BE2C (cell line): ENCODE measurements at regions not wholly inside any gene's neighbourhood (a gene's known extent, or its start where the extent isn't known, plus 50 kb on each side); places are given as distances from the start of the nearest gene placed in this dataset.

Experiments used
- DNase-seq: peaks from one replicate; pipeline ENCODE4 v3.0.0-alpha.2; 2020
- H3K27me3 ChIP-seq: fragments of 250-450 bp; sonication (Bioruptor Pico); 2 replicates; pipeline ENCODE4 v1.5.1; 2020; ENCODE audit warnings: mild to moderate bottlenecking
- H3K36me3 ChIP-seq: fragments of 250-450 bp; sonication (Bioruptor Pico); 2 replicates; pipeline ENCODE4 v1.5.1; 2020; ENCODE audit warnings: mild to moderate bottlenecking
- H3K4me1 ChIP-seq: fragments of 250-450 bp; sonication (Bioruptor Pico); 2 replicates; pipeline ENCODE4 v1.5.1; 2020
- H3K4me3 ChIP-seq: 2 replicates; pipeline ENCODE4 v1.5.1; 2011; ENCODE audit warnings: low read depth, low read length
- H3K9me3 ChIP-seq: fragments of 250-450 bp; sonication (Bioruptor Pico); 2 replicates; pipeline ENCODE4 v1.5.1; 2020
- TF ChIP-seq, protein P1 (sequence below): IDR thresholded peaks from 2 replicates; pipeline ENCODE4 v1.5.1; 2012; ENCODE audit warnings: mild to moderate bottlenecking, low read depth, low read length

DNA sequence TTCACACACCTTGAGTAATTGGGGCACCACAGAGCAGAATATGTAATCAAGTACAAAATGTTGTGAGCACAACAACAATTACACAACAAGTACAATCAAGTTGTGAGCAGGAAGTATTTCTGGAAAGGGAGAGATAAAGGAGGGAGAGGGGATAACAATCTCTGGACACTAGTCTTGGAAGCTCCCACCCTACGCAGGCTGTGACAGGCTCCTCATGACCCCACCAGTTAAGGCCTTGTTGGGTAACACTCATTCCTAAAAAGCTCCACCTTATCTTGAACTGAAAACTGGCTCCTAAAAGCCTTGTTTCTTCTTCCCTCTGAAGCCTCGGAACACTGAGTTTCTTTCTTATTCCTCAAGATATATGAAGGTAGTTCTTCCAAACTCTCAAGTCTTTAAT, 806.0 kb downstream of the UQCRFS1 start:
- Histone ChIP-seq H3K4me3 (no peak overlapping the region), H3K9me3 (no peaks in the 10 kb centered on the region), H3K27me3 (no peaks in the 10 kb centered on the region), H3K4me1 (no peaks in the 10 kb centered on the region), H3K36me3 (no peaks in the 10 kb centered on the region)
- no peak for DNase-seq
- TF ChIP-seq, protein P1, sequence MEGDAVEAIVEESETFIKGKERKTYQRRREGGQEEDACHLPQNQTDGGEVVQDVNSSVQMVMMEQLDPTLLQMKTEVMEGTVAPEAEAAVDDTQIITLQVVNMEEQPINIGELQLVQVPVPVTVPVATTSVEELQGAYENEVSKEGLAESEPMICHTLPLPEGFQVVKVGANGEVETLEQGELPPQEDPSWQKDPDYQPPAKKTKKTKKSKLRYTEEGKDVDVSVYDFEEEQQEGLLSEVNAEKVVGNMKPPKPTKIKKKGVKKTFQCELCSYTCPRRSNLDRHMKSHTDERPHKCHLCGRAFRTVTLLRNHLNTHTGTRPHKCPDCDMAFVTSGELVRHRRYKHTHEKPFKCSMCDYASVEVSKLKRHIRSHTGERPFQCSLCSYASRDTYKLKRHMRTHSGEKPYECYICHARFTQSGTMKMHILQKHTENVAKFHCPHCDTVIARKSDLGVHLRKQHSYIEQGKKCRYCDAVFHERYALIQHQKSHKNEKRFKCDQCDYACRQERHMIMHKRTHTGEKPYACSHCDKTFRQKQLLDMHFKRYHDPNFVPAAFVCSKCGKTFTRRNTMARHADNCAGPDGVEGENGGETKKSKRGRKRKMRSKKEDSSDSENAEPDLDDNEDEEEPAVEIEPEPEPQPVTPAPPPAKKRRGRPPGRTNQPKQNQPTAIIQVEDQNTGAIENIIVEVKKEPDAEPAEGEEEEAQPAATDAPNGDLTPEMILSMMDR: no peak

DNA sequence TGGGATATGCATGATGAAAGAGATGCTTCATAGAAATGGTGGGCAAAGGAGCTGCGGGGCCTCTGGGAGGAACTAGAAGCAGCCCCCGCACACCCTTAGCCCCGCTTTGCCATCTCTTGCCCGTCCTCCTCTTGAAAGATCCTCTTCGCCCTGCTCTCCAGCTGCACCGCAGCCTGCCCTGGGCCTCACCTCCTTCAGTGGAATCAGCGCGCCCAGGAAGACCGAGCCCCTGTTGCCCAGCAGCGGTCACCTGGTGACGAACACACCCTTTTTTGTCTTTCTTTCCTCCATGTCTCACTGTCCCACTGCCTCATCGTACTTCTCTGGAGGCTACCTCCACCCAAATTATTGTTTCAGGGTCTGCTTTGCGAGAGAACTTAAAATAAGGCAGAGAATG, 807.6 kb downstream of the UQCRFS1 start:
- Histone ChIP-seq H3K4me1 (no peaks in the 10 kb centered on the region), H3K36me3 (no peaks in the 10 kb centered on the region), H3K9me3 (no peaks in the 10 kb centered on the region), H3K4me3 (no peak overlapping the region), H3K27me3 (no peaks in the 10 kb centered on the region)
- TF ChIP-seq, protein P1: no peak
- no peak for DNase-seq

DNA sequence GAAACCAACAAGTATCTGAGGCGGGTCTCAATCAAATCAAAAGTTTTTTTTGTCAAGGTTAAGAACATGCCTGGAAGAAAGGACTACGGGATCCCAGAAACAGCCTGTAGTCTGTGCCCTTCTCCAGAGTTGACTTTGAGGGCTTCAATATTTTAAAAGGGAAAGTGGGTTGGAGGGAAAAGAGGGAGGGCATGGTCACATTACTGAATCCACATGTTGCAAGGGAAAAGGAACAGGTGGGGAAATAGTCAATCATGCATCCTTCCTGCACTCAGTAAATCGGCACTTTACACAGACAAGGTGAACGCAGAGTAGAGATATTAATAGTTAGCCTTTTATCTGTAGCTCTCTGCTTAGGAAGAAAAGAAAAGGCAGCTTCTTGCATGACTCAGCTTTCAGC, 808.5 kb downstream of the UQCRFS1 start:
- no peaks in the 10 kb centered on the region for H3K4me1 ChIP-seq
- no peak for DNase-seq
- TF ChIP-seq, protein P1: no peak
- H3K27me3 ChIP-seq: no peaks in the 10 kb centered on the region
- no peaks in the 10 kb centered on the region for H3K36me3 ChIP-seq
- no peak overlapping the region for H3K4me3 ChIP-seq
- no peaks in the 10 kb centered on the region for H3K9me3 ChIP-seq

DNA sequence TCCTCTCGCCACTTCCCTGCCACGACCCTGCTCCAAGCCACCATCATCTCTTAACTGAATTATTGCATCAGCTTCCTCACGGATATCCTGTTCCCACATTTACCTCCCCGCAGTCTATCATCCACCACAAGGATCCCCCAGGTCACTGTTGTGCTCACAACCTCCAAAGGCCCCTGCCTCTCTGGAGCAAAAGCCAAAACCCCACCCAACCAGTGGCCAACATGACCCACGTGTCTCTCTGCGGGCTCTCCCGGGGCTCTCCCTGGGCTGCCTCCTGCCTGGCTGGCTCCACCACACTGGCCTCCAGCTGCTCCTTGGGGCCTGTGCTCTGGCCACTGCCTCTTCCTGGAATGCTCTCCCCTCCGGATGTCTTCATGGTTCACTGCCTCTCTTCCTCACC, 809.3 kb downstream of the UQCRFS1 start:
- H3K36me3 ChIP-seq: no peaks in the 10 kb centered on the region
- H3K9me3 ChIP-seq: no peaks in the 10 kb centered on the region
- H3K27me3 ChIP-seq: no peaks in the 10 kb centered on the region
- no peak overlapping the region for H3K4me3 ChIP-seq
- no peaks in the 10 kb centered on the region for H3K4me1 ChIP-seq
- no peak for DNase-seq
- TF ChIP-seq, protein P1: no peak

DNA sequence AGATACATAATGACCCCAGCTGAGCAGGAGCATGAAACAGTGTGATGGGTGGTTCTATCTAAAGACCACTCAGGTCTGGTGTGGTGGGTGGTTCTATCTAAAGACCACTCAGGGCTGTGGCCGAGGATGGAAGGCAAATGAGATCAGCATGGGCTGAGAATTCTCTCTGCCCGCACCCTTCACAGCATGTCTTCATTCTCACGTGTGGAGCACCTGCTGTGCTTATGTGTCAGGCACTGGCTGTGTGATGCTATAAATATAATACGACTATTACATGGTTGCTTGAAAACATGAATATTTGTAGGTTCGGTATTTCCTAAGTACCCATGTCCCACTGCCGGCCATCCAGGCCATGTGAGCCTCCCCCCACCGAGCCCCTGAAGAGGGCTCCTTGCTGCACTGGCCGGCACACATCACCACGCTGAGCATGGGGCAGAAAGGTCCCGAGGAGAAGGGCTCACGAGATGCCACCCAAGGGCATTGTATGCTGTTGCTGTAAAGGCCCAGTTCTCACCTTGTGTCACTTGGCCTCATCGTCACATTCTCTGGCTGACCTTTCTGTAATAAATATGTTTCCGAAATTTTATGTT, 810.2 kb downstream of the UQCRFS1 start:
- Histone ChIP-seq H3K4me3 (no peak overlapping the region), H3K27me3 (no peaks in the 10 kb centered on the region), H3K4me1 (no peaks in the 10 kb centered on the region), H3K36me3 (no peaks in the 10 kb centered on the region), H3K9me3 (no peaks in the 10 kb centered on the region)
- TF ChIP-seq, protein P1: no peak
- DNase-seq: no peak

DNA sequence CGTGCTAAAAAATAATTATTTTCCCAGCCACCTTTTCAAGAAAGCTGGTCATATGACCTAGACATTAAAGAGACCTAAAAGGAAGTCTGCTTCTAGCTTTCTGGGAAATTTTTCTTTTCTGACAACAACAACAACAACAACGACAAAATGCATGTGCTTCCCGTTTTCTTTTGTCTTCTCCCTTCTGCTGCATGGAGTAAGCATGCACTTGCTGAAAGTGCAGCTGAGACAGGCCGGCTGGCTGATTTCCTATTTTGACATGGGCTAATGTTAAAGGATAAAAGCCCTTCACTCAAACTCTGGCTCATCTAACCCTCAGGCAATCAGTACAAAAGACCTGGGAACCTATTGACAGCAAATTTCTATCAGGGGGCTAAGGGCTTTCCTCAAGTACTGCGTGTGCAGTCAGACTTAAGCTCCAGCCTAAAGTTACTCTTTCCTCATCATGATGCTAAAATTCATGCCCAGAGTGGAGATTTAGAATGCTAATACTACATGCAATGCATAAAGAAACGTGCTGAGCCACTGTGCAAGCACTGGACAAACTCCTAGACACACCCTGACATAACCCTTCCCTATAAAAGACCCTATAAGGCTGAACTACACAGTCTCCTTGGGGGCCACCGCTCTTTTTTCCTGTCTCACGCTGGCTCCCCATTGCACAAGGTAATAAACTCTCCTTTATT, 811.1 kb downstream of the UQCRFS1 start:
- Histone ChIP-seq H3K9me3 (no peaks in the 10 kb centered on the region), H3K4me3 (no peak overlapping the region), H3K27me3 (no peaks in the 10 kb centered on the region), H3K36me3 (no peaks in the 10 kb centered on the region), H3K4me1 (no peaks in the 10 kb centered on the region)
- DNase-seq: no peak
- TF ChIP-seq, protein P1: no peak
